ENCODE measurements at regions not wholly inside any gene's neighbourhood (a gene's known extent, or its start where the extent isn't known, plus 50 kb on each side); places are given as distances from the start of the nearest gene placed in this dataset.

- DNase-seq = no peak
- TF ChIP-seq POLR2A (IDR thresholded peaks at IDR 0.05; ENCODE audit: low read length) = no peak
- no peak for TF ChIP-seq GATA1 (IDR thresholded peaks at IDR 0.05; ENCODE audit: low read depth, low read length)
Measured at GRCh38 chr7:26100406-26101339, 51.3 kb upstream of the NFE2L3 start.

GRCh38 chr7:26101361-26102151, 50.4 kb upstream of the NFE2L3 start:
- DNase-seq = peak in 1 of 2 experiments; percentile 14
- TF ChIP-seq GATA1 (IDR thresholded peaks at IDR 0.05; ENCODE audit: low read depth, low read length) (no peak), POLR2A (IDR thresholded peaks at IDR 0.05; ENCODE audit: low read length) (no peak)

- DNase-seq = no peak
- TF ChIP-seq POLR2A (IDR thresholded peaks at IDR 0.05; ENCODE audit: low read length) (no peak), GATA1 (IDR thresholded peaks at IDR 0.05; ENCODE audit: low read depth, low read length) (no peak)
Measured at GRCh38 chr7:26102176-26102575, 49.8 kb upstream of the NFE2L3 start.

All from erythroblast (primary cell).